ENCODE measurements at regions not wholly inside any gene's neighbourhood (a gene's known extent, or its start where the extent isn't known, plus 50 kb on each side); places are given as distances from the start of the nearest gene placed in this dataset.

DNA sequence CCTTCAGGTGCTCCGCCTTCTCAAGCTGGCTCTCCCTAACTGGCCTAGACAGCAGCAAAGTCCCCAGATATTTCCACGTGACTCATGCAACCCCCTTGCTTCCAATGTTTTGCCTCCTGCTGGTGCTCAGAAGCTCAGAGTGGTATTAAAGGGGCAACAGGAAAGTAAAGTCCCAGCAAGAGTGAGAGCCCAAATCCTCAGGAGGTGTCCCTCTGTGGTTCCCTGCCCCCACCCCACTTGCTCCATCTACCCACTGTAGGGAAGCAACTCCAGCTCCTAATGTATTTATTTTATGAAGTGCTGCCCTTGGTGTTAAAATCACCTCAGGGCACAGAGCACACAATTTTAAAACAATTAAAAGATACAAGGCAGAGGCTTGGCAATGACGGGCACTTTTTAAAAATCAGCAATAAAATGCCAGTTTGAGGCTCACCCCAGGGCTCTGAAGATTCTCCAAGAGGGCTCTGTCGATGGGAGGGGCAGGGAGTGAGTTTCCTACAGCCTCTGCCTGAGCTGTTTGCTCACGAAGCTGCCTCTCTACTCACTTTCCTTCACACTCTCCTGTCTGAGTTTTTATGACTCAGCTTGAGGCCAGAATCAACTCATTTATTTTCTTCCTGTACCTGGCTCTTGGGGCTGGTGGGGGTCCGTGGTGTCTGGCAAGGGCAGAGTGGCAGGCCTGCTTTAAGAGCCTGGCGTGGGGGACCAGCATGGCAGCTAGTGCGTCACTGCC, 81.9 kb upstream of the MAX start:
- TF ChIP-seq, protein P1, sequence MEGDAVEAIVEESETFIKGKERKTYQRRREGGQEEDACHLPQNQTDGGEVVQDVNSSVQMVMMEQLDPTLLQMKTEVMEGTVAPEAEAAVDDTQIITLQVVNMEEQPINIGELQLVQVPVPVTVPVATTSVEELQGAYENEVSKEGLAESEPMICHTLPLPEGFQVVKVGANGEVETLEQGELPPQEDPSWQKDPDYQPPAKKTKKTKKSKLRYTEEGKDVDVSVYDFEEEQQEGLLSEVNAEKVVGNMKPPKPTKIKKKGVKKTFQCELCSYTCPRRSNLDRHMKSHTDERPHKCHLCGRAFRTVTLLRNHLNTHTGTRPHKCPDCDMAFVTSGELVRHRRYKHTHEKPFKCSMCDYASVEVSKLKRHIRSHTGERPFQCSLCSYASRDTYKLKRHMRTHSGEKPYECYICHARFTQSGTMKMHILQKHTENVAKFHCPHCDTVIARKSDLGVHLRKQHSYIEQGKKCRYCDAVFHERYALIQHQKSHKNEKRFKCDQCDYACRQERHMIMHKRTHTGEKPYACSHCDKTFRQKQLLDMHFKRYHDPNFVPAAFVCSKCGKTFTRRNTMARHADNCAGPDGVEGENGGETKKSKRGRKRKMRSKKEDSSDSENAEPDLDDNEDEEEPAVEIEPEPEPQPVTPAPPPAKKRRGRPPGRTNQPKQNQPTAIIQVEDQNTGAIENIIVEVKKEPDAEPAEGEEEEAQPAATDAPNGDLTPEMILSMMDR (optimal IDR thresholded peaks at IDR 0.05 in 1 of 3, IDR thresholded peaks at IDR 0.05 in 1 of 3, conservative IDR thresholded peaks at IDR 0.05 in 1 of 3; ENCODE audit: extremely low read depth in 1 of 3, insufficient read depth in 2 of 3, low read length in 3 of 3), result no peak
- no peak for TF ChIP-seq EZH2 (IDR thresholded peaks at IDR 0.05; ENCODE audit: low read length)

Measured in keratinocyte (primary cell).